Panc1 (cell line): ENCODE measurements at regions not wholly inside any gene's neighbourhood (a gene's known extent, or its start where the extent isn't known, plus 50 kb on each side); places are given as distances from the start of the nearest gene placed in this dataset.

Source experiments
- ATAC-seq: fragments of 200-7000 bp; cut with Tn5 transposase; 2 replicates; pipeline ENCODE4 v1.9.1; 2020; ENCODE audit warnings: mild to moderate bottlenecking, moderate library complexity
- BruUV-seq: library from RNA; stranded (reverse); fragments of 400-500 nt; replicated peaks from 2 replicates; lab custom pipeline; 2021; lab: Mats Ljungman, UMichigan
- CTCF ChIA-PET: fragments of 300-600 bp; sonication (Branson Sonifier 250); formaldehyde crosslinking; loops from one replicate; lab custom pipeline; 2022; ENCODE audit warnings: antibody characterized with exemption; lab: Charles Lee
- POLR2A ChIA-PET: fragments of 300-600 bp; sonication (Branson Sonifier 250); formaldehyde crosslinking; loops from one replicate; lab custom pipeline; 2022; ENCODE audit warnings: antibody characterized with exemption; lab: Charles Lee
- DNase-seq: peaks from one replicate; pipeline ENCODE4 v3.0.0-alpha.2; 2010; ENCODE audit warnings: low read depth, low spot score
- H3K27ac ChIP-seq: 2 replicates; pipeline ENCODE4 v1.5.1; 2011; ENCODE audit warnings: mild to moderate bottlenecking, low read length, inconsistent platforms
- H3K27me3 ChIP-seq: fragments of 200-500 bp; sonication (Bioruptor generic); 2 replicates; pipeline ENCODE4 v1.6.0; 2014; ENCODE audit warnings: low read length, inconsistent platforms; ENCODE audit not compliant: control insufficient read depth, insufficient read depth
- H3K36me3 ChIP-seq: fragments of 200-500 bp; sonication (Bioruptor generic); 2 replicates; pipeline ENCODE4 v1.5.1; 2014; ENCODE audit warnings: inconsistent platforms, mild to moderate bottlenecking, low read length, moderate library complexity; ENCODE audit not compliant: control insufficient read depth, insufficient read depth
- H3K4me1 ChIP-seq: 2 replicates; pipeline ENCODE4 v1.5.1; 2011; ENCODE audit warnings: inconsistent platforms, mild to moderate bottlenecking, low read length, moderate library complexity; ENCODE audit not compliant: control insufficient read depth, insufficient read depth
- H3K4me3 ChIP-seq, 2 experiments: 2 replicates each; pipeline ENCODE4 v1.5.1; 2011 to 2012; ENCODE audit warnings: low read depth in 2 of 2, low read length in 2 of 2, mild to moderate bottlenecking in 2 of 2, inconsistent platforms in 1 of 2, moderate library complexity in 1 of 2
- H3K9me3 ChIP-seq: fragments of 200-500 bp; sonication (Bioruptor generic); 2 replicates; pipeline ENCODE4 v1.5.1; 2014; ENCODE audit warnings: low read depth, mild to moderate bottlenecking, inconsistent platforms, low read length, moderate library complexity; ENCODE audit not compliant: control insufficient read depth, insufficient read depth
- POLR2AphosphoS5 ChIP-seq: IDR thresholded peaks from 2 replicates; pipeline ENCODE4 v1.6.1; 2012; ENCODE audit warnings: mild to moderate bottlenecking, low read depth, low read length, moderate library complexity
- SIN3A ChIP-seq: IDR thresholded peaks from 2 replicates; pipeline ENCODE4 v1.6.1; 2012; ENCODE audit warnings: low read depth, mild to moderate bottlenecking, low read length, moderate library complexity, borderline replicate concordance; ENCODE audit not compliant: insufficient read depth
- TCF7L2 ChIP-seq: IDR thresholded peaks from 2 replicates; pipeline ENCODE4 v1.6.1; 2011; ENCODE audit warnings: mild to moderate bottlenecking, low read depth, low read length, inconsistent platforms
- in situ Hi-C: cut with HindIII; loops from 2 replicates; pipeline ENCODE4 v1.10.0; 2016; ENCODE audit warnings: low sequenced_read_pairs, low pct_unique_long_range_greater_than_20kb
- intact Hi-C: fragments of 100-400 bp; cut with micrococcal nuclease; formaldehyde crosslinking; loops from one replicate; pipeline ENCODE4 v1.10.0; 2022; ENCODE audit not compliant: unreplicated experiment
- TF ChIP-seq, protein P1 (sequence below), 2 experiments: IDR thresholded peaks; 2 replicates each; pipeline ENCODE4 v1.6.1; 2011 to 2012; ENCODE audit warnings: low read depth in 2 of 2, control low read depth in 1 of 2, low read length in 1 of 2, mild to moderate bottlenecking in 1 of 2, moderate library complexity in 1 of 2; ENCODE audit not compliant: insufficient read depth in 1 of 2
- TF ChIP-seq, protein P2 (sequence below): fragments of 450-650 bp; IDR thresholded peaks from 2 replicates; pipeline ENCODE4 v1.5.1; 2017; ENCODE audit warnings: mild to moderate bottlenecking

DNA sequence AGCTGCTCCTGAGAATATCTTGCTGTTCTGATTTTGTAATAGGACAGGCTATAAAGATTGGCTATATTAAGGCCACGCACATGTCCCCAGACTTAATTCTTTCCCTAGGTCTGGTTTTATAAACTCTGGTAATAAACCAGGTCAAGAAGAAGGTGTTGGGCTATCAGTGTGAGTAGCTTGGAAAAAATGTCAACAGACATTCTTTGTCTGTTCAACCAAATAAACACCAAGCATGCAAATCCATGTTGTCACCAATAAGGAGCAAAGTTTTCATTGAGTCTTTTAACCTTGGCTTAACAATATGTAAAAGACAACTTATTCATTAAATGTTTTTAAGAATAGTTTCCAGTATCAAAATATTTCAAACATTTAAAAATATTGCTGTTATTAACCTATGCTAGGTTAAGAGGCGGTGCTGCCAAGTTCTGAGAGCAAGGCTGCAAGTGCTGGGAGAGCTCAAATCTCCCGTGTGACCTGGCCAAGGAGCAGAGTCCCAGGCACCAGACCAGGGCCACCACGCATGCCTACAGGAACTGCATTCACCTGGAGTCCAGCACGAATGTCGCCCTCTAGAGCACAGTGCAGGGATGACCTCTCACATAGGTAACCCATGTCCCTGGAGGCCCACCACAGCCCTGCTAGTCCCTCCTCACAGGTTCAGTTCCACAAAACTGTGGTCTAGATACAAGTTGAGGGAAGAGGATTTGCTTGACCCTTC is 120.5 kb upstream of the POU3F3 start:
- Histone ChIP-seq H3K4me3 (no peak overlapping the region), H3K9me3 (no peaks in the 10 kb centered on the region), H3K27ac (no peak overlapping the region), H3K27me3 (no peaks in the 10 kb centered on the region), H3K4me1 (no peaks in the 10 kb centered on the region), H3K36me3 (no peaks in the 10 kb centered on the region)
- BruUV-seq = no TSS peak
- ChIA-PET CTCF (no interaction called here), POLR2A (no interaction called here)
- in situ Hi-C loops (no loop called here), intact Hi-C loops (no loop called here)
- no peak for DNase-seq
- no peak for ATAC-seq
- TF ChIP-seq, protein P1, sequence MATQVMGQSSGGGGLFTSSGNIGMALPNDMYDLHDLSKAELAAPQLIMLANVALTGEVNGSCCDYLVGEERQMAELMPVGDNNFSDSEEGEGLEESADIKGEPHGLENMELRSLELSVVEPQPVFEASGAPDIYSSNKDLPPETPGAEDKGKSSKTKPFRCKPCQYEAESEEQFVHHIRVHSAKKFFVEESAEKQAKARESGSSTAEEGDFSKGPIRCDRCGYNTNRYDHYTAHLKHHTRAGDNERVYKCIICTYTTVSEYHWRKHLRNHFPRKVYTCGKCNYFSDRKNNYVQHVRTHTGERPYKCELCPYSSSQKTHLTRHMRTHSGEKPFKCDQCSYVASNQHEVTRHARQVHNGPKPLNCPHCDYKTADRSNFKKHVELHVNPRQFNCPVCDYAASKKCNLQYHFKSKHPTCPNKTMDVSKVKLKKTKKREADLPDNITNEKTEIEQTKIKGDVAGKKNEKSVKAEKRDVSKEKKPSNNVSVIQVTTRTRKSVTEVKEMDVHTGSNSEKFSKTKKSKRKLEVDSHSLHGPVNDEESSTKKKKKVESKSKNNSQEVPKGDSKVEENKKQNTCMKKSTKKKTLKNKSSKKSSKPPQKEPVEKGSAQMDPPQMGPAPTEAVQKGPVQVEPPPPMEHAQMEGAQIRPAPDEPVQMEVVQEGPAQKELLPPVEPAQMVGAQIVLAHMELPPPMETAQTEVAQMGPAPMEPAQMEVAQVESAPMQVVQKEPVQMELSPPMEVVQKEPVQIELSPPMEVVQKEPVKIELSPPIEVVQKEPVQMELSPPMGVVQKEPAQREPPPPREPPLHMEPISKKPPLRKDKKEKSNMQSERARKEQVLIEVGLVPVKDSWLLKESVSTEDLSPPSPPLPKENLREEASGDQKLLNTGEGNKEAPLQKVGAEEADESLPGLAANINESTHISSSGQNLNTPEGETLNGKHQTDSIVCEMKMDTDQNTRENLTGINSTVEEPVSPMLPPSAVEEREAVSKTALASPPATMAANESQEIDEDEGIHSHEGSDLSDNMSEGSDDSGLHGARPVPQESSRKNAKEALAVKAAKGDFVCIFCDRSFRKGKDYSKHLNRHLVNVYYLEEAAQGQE (IDR thresholded peaks at IDR 0.05; ENCODE audit: insufficient read depth in 1 of 2, low read depth in 2 of 2, low read length in 1 of 2) = no peak
- TF ChIP-seq SIN3A (no peak), POLR2AphosphoS5 (no peak), TCF7L2 (no peak)
- TF ChIP-seq, protein P2, sequence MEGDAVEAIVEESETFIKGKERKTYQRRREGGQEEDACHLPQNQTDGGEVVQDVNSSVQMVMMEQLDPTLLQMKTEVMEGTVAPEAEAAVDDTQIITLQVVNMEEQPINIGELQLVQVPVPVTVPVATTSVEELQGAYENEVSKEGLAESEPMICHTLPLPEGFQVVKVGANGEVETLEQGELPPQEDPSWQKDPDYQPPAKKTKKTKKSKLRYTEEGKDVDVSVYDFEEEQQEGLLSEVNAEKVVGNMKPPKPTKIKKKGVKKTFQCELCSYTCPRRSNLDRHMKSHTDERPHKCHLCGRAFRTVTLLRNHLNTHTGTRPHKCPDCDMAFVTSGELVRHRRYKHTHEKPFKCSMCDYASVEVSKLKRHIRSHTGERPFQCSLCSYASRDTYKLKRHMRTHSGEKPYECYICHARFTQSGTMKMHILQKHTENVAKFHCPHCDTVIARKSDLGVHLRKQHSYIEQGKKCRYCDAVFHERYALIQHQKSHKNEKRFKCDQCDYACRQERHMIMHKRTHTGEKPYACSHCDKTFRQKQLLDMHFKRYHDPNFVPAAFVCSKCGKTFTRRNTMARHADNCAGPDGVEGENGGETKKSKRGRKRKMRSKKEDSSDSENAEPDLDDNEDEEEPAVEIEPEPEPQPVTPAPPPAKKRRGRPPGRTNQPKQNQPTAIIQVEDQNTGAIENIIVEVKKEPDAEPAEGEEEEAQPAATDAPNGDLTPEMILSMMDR = peak; percentile 66

DNA sequence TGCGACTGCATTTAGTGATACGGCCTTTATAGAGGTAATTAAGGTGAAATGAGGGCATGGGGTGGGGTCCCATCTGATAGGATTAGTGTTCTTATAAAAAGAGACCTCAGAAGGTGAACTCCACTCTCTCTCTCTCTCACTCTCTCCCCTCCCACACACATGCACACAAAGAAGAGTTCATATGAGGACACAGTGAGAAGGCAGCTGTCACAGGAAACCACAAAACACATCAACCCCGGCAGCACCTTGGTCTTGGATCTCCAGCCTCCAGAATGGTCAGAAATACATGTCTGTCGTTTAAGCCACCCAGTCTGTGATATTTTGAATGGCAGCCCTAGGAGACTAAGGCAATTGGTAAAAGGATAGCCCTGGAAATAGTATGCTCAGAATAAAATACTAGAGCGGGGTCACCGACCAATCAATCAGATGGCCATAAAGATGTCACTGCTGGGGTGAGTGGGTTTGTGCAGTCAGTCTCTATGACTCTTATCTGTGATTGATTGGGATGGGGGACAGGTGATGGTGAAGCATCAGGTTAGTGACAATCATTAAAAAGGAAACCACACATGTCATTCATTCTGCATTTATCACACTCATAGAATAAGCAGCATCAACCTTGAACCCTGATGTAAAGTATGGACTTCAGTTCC is 118.9 kb upstream of the POU3F3 start:
- POLR2A ChIA-PET = no interaction called here
- no peaks in the 10 kb centered on the region for H3K27me3 ChIP-seq
- ATAC-seq (no peak), DNase-seq (no peak)
- in situ Hi-C loops (no loop called here), intact Hi-C loops (no loop called here)
- BruUV-seq = no TSS peak
- no peak overlapping the region for H3K4me3 ChIP-seq
- H3K27ac ChIP-seq = no peak overlapping the region
- no peaks in the 10 kb centered on the region for H3K4me1 ChIP-seq
- CTCF ChIA-PET = interaction anchor here (0.6 kb wide), 1 partner anchor 531 kb away, joined by 4 read pairs; no protein-coding TSS in a partner anchor
- TF ChIP-seq SIN3A (no peak), TCF7L2 (no peak), POLR2AphosphoS5 (no peak)
- TF ChIP-seq, protein P1 (IDR thresholded peaks at IDR 0.05; ENCODE audit: insufficient read depth in 1 of 2, low read depth in 2 of 2, low read length in 1 of 2) = no peak
- TF ChIP-seq, protein P2 = no peak
- H3K36me3 ChIP-seq = no peaks in the 10 kb centered on the region
- H3K9me3 ChIP-seq = no peaks in the 10 kb centered on the region
